GM12878 (cell line): ENCODE measurements at regions not wholly inside any gene's neighbourhood (a gene's known extent, or its start where the extent isn't known, plus 50 kb on each side); places are given as distances from the start of the nearest gene placed in this dataset.
A peak's percentile ranks its signal among the peaks of the same experiment; 100 is the strongest.

Experiments
- ATAC-seq: fragments of 200-7000 bp; cut with Tn5 transposase; 3 replicates; pipeline ENCODE4 v1.9.1; 2020; ENCODE audit warnings: mild to moderate bottlenecking, moderate library complexity
- BruUV-seq: library from RNA; stranded (reverse); fragments of 400-500 nt; replicated peaks from 2 replicates; lab custom pipeline; 2021; lab: Mats Ljungman, UMichigan
- CTCF ChIA-PET: fragments of 300-600 bp; sonication (Branson Sonifier 250); formaldehyde crosslinking; extraction: SDS; loops from one replicate; lab custom pipeline; 2021; ENCODE audit warnings: inconsistent platforms; lab: Yijun Ruan, JAX
- POLR2A ChIA-PET: fragments of 350-600 bp; formaldehyde crosslinking; extraction: SDS; loops from one replicate; lab custom pipeline; 2021; ENCODE audit warnings: inconsistent platforms; lab: Charles Lee
- RAD21 ChIA-PET: fragments of 300-600 bp; sonication (Branson Sonifier 250); formaldehyde crosslinking; loops from one replicate; lab custom pipeline; 2023; ENCODE audit warnings: antibody characterized with exemption; ENCODE audit not compliant: unreplicated experiment; lab: Charles Lee
- SMC1A ChIA-PET: fragments of 300-600 bp; sonication (Branson Sonifier 250); formaldehyde crosslinking; loops from one replicate; lab custom pipeline; 2023; ENCODE audit not compliant: unreplicated experiment, uncharacterized antibody; lab: Charles Lee
- DNase-seq: peaks from one replicate; pipeline ENCODE4 v3.0.0-alpha.2; 2011; ENCODE audit warnings: low read depth, low spot score
- FAIRE-seq: peaks from 3 replicates; lab custom pipeline; 2011; peaks lifted over from hg19 to GRCh38; lab: Jason Lieb, UNC
- H2AFZ ChIP-seq: 2 replicates; pipeline ENCODE4 v1.6.0; 2011; ENCODE audit warnings: low read depth, low read length, control low read depth; ENCODE audit not compliant: control insufficient read depth
- H3K27ac ChIP-seq: 2 replicates; pipeline ENCODE4 v1.5.1; 2011; ENCODE audit warnings: control low read depth; ENCODE audit not compliant: control insufficient read depth, insufficient read depth
- H3K27me3 ChIP-seq, 2 experiments: replicated peaks in 1 of 2; 2 replicates each; pipeline versions ENCODE4 v1.6.0 to v1.6.1; 2011; ENCODE audit warnings: low read length in 1 of 2; ENCODE audit not compliant: control insufficient read depth in 2 of 2, insufficient read depth in 2 of 2
- H3K36me3 ChIP-seq, 2 experiments: 2 replicates each; pipeline ENCODE4 v1.5.1; 2011; ENCODE audit warnings: low read length in 1 of 2; ENCODE audit not compliant: control insufficient read depth in 2 of 2, insufficient read depth in 2 of 2
- H3K4me1 ChIP-seq: 2 replicates; pipeline ENCODE4 v1.6.1; 2011; ENCODE audit warnings: mild to moderate bottlenecking, low read length, moderate library complexity, mixed read lengths; ENCODE audit not compliant: control insufficient read depth, insufficient read depth
- H3K4me2 ChIP-seq: 2 replicates; pipeline ENCODE4 v1.6.0; 2011; ENCODE audit warnings: control low read depth; ENCODE audit not compliant: control insufficient read depth, insufficient read depth
- H3K4me3 ChIP-seq: fragments of 200-600 bp; sonication (generic); 2 replicates; pipeline ENCODE4 v1.5.1; 2016
- H3K79me2 ChIP-seq: 2 replicates; pipeline ENCODE4 v1.6.0; 2011; ENCODE audit warnings: low read length; ENCODE audit not compliant: control insufficient read depth, insufficient read depth
- H3K9ac ChIP-seq: 2 replicates; pipeline ENCODE4 v1.8.0; 2011; ENCODE audit warnings: low read length, control low read depth, mixed read lengths; ENCODE audit not compliant: control insufficient read depth, insufficient read depth
- H3K9me3 ChIP-seq: replicated peaks from 3 replicates; pipeline ENCODE4 v1.5.1; 2011; ENCODE audit warnings: mild to moderate bottlenecking, low read length; ENCODE audit not compliant: control insufficient read depth, insufficient read depth
- H4K20me1 ChIP-seq: 2 replicates; pipeline ENCODE4 v1.6.0; 2011; ENCODE audit not compliant: control insufficient read depth, insufficient read depth
- MYC ChIP-seq: IDR thresholded peaks from 2 replicates; pipeline ENCODE4 v1.6.1; 2011; ENCODE audit warnings: mild to moderate bottlenecking, low read length, moderate library complexity, inconsistent platforms; ENCODE audit not compliant: insufficient read depth, insufficient replicate concordance, insufficient read length, severe bottlenecking
- NFYB ChIP-seq: IDR thresholded peaks from 2 replicates; pipeline ENCODE4 v1.6.1; 2011; ENCODE audit warnings: low read depth, mild to moderate bottlenecking, low read length, improper control_type of control experiment, moderate library complexity; ENCODE audit not compliant: insufficient read depth
- NRF1 ChIP-seq: conservative IDR thresholded peaks from 2 replicates; pipeline ENCODE4 v1.6.1; 2011; ENCODE audit warnings: mild to moderate bottlenecking, low read depth, low read length, improper control_type of control experiment
- RAD51 ChIP-seq: fragments of 450-650 bp; IDR thresholded peaks from 2 replicates; pipeline ENCODE4 v1.6.1; 2016; ENCODE audit warnings: moderate library complexity, mild to moderate bottlenecking, inconsistent platforms
- SMC3 ChIP-seq: IDR thresholded peaks from 2 replicates; pipeline ENCODE4 v1.6.1; 2011; ENCODE audit warnings: low read length, improper control_type of control experiment, borderline replicate concordance
- TBL1XR1 ChIP-seq: IDR thresholded peaks from 2 replicates; pipeline ENCODE4 v1.6.1; 2012; ENCODE audit warnings: low read depth, low read length, improper control_type of control experiment
- WGBS: methylation state at CpG from one replicate; pipeline ENCODE4 v1.1.6; 2016; ENCODE audit warnings: low lambda C conversion rate; ENCODE audit not compliant: insufficient replicate concordance, insufficient coverage; ENCODE audit errors: missing lambda C conversion rate; 5-methylcytosine and 5-hydroxymethylcytosine counted together
- in situ Hi-C: fragments of 300-500 bp; cut with MboI; formaldehyde crosslinking; loops from 9 replicates; pipeline ENCODE4 v1.14.3; 2018; ENCODE audit warnings: mixed read lengths
- intact Hi-C: fragments of 100-400 bp; cut with micrococcal nuclease; formaldehyde crosslinking; loops from one replicate; pipeline ENCODE4 v1.14.2; 2022; ENCODE audit not compliant: unreplicated experiment
- TF ChIP-seq, protein P1 (sequence below): fragments of 450-650 bp; IDR thresholded peaks from 2 replicates; pipeline ENCODE4 v1.6.1; 2017; ENCODE audit warnings: borderline replicate concordance

DNA sequence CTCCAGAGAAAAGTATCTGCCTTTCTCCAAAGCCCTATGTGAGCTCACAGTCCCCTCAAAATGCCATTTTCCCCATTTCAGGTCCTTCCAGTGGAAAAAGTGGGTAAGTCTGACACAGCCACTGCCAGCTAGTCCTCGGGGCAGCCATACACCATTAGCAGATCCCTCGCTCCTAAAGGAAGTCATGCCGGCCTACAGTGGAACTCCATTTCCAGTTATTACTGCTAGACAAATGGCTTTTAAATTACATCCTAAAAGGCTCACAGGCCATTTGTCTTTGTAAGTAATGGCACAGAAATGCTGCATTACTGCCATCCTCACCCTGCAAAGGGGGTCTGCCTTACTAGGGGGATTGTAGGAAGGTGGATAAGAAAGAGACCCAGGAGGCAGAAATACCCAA, 259.4 kb upstream of the SIX2 start:
- Histone ChIP-seq H3K4me3 (no peak overlapping the region), H3K79me2 (no peaks in the 10 kb centered on the region), H4K20me1 (no peaks in the 10 kb centered on the region), H3K36me3 (no peaks in the 10 kb centered on the region), H3K4me1 (no peaks in the 10 kb centered on the region), H3K9ac (no peak overlapping the region), H3K27me3 (peaks cover 0 to 4% of the 10 kb centered on the region in 2 experiments; a peak in 1 of 4 replicates), H3K9me3 (peaks cover 5% of the 10 kb centered on the region; the same call in 2 of the 3 replicates), H2AFZ (no peak overlapping the region), H3K27ac (no peak overlapping the region), H3K4me2 (no peak overlapping the region)
- no TSS peak for BruUV-seq
- FAIRE-seq (no peak), ATAC-seq (no peak), DNase-seq (no peak)
- RAD21 ChIA-PET: no interaction called here
- 54% methylated on average over 3 of the region's 3 CpGs for WGBS
- TF ChIP-seq NRF1: no peak
- TF ChIP-seq, protein P1, sequence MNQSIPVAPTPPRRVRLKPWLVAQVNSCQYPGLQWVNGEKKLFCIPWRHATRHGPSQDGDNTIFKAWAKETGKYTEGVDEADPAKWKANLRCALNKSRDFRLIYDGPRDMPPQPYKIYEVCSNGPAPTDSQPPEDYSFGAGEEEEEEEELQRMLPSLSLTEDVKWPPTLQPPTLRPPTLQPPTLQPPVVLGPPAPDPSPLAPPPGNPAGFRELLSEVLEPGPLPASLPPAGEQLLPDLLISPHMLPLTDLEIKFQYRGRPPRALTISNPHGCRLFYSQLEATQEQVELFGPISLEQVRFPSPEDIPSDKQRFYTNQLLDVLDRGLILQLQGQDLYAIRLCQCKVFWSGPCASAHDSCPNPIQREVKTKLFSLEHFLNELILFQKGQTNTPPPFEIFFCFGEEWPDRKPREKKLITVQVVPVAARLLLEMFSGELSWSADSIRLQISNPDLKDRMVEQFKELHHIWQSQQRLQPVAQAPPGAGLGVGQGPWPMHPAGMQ: no peak
- no peak for TF ChIP-seq RAD51
- TF ChIP-seq TBL1XR1: no peak
- SMC1A ChIA-PET: interaction anchor here (1.8 kb wide), 1 partner anchor 224 kb away, joined by 3 read pairs; no protein-coding TSS in a partner anchor
- intact Hi-C loops (no loop called here), in situ Hi-C loops (no loop called here)
- POLR2A ChIA-PET: no interaction called here
- CTCF ChIA-PET: no interaction called here

- H4K20me1 ChIP-seq: no peaks in the 10 kb centered on the region
Measured at GRCh38 chr2:45267062-45267792, 258.0 kb upstream of the SIX2 start.

More at GRCh38 chr2:45267062-45267792, 258.0 kb upstream of the SIX2 start:
- no peaks in the 10 kb centered on the region for H3K36me3 ChIP-seq
- no peaks in the 10 kb centered on the region for H3K79me2 ChIP-seq
- TF ChIP-seq MYC: no peak
- TF ChIP-seq NFYB: peak; percentile 47; the same call in 1 of the 2 replicates
- TF ChIP-seq SMC3: no peak
- no peak overlapping the region for H2AFZ ChIP-seq
- WGBS: 52% methylated on average over 10 of the region's 10 CpGs
- DNase-seq (no peak), ATAC-seq (no peak), FAIRE-seq (no peak)
- H3K27ac ChIP-seq: no peak overlapping the region
- peaks cover 0 to 4% of the 10 kb centered on the region in 2 experiments; a peak in 2 of 4 replicates for H3K27me3 ChIP-seq
- H3K9ac ChIP-seq: no peak overlapping the region
- in situ Hi-C loops: no loop called here
- peaks cover 5% of the 10 kb centered on the region; the same call in 2 of the 3 replicates for H3K9me3 ChIP-seq
- CTCF ChIA-PET: no interaction called here
- no peaks in the 10 kb centered on the region for H3K4me1 ChIP-seq
- intact Hi-C loops: no loop called here
- SMC1A ChIA-PET: interaction anchor here (0.6 to 1.8 kb wide), 4 partner anchors 50 to 596 kb away, joined by 3 read pairs; no protein-coding TSS in a partner anchor
- no peak overlapping the region for H3K4me2 ChIP-seq
- RAD21 ChIA-PET: no interaction called here
- BruUV-seq: no TSS peak
- POLR2A ChIA-PET: no interaction called here
- no peak overlapping the region for H3K4me3 ChIP-seq
